Ovary (tissue), 3 donors: ENCODE measurements at regions not wholly inside any gene's neighbourhood (a gene's known extent, or its start where the extent isn't known, plus 50 kb on each side); places are given as distances from the start of the nearest gene placed in this dataset.

Source experiments
- POLR2A ChIP-seq: fragments of 450-650 bp; IDR thresholded peaks from one replicate; pipeline ENCODE4 v1.6.1; 2017; ENCODE audit warnings: antibody characterized with exemption, mild to moderate bottlenecking, moderate library complexity
- TF ChIP-seq, protein P1 (sequence below), 3 donors: fragments of 450-650 bp in 2 of 3; fragments of 200-600 bp in 1 of 3; IDR thresholded peaks; one replicate each; pipeline versions ENCODE4 v1.5.1 to v1.8.0; 2016 to 2022; ENCODE audit warnings: antibody characterized with exemption in 3 of 3, mild to moderate bottlenecking in 1 of 3
- donor health status: DM: no; HTN: no; CAD: no.

- no peak for TF ChIP-seq POLR2A
- TF ChIP-seq, protein P1, sequence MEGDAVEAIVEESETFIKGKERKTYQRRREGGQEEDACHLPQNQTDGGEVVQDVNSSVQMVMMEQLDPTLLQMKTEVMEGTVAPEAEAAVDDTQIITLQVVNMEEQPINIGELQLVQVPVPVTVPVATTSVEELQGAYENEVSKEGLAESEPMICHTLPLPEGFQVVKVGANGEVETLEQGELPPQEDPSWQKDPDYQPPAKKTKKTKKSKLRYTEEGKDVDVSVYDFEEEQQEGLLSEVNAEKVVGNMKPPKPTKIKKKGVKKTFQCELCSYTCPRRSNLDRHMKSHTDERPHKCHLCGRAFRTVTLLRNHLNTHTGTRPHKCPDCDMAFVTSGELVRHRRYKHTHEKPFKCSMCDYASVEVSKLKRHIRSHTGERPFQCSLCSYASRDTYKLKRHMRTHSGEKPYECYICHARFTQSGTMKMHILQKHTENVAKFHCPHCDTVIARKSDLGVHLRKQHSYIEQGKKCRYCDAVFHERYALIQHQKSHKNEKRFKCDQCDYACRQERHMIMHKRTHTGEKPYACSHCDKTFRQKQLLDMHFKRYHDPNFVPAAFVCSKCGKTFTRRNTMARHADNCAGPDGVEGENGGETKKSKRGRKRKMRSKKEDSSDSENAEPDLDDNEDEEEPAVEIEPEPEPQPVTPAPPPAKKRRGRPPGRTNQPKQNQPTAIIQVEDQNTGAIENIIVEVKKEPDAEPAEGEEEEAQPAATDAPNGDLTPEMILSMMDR (IDR thresholded peaks at IDR 0.05) = no peak
Observed at GRCh38 chr3:110253794-110254193, 817.8 kb upstream of the NECTIN3 start.
